ENCODE measurements at regions not wholly inside any gene's neighbourhood (a gene's known extent, or its start where the extent isn't known, plus 50 kb on each side); places are given as distances from the start of the nearest gene placed in this dataset.

GRCh38 chr2:7309582-7309981, 392.4 kb downstream of the RNF144A start:
- Mint-ChIP-seq H3K27me3 (ENCODE audit: insufficient read depth) (peaks cover 4% of the 10 kb centered on the region), H3K4me1 (no peaks in the 10 kb centered on the region), H3K4me3 (no peak overlapping the region), H3K27ac (no peak overlapping the region), H3K36me3 (ENCODE audit: low read depth) (no peaks in the 10 kb centered on the region), H3K9me3 (no peaks in the 10 kb centered on the region)
- no peak for DNase-seq
- no peaks in the 10 kb centered on the region for H3K27me3 ChIP-seq (ENCODE audit: control insufficient read depth, insufficient read depth, low read length, poor library complexity, severe bottlenecking)
- no peaks in the 10 kb centered on the region for H3K4me1 ChIP-seq (ENCODE audit: control insufficient read depth, insufficient read depth, low read length)
- H3K9me3 ChIP-seq (ENCODE audit: control insufficient read depth, low read length), result no peaks in the 10 kb centered on the region
- no peak overlapping the region for H3K9ac ChIP-seq (ENCODE audit: extremely low read depth, low read length, poor library complexity, severe bottlenecking)
- no peaks in the 10 kb centered on the region for H3K36me3 ChIP-seq (ENCODE audit: control insufficient read depth, insufficient read depth, low read length)
- TF ChIP-seq, protein P1, sequence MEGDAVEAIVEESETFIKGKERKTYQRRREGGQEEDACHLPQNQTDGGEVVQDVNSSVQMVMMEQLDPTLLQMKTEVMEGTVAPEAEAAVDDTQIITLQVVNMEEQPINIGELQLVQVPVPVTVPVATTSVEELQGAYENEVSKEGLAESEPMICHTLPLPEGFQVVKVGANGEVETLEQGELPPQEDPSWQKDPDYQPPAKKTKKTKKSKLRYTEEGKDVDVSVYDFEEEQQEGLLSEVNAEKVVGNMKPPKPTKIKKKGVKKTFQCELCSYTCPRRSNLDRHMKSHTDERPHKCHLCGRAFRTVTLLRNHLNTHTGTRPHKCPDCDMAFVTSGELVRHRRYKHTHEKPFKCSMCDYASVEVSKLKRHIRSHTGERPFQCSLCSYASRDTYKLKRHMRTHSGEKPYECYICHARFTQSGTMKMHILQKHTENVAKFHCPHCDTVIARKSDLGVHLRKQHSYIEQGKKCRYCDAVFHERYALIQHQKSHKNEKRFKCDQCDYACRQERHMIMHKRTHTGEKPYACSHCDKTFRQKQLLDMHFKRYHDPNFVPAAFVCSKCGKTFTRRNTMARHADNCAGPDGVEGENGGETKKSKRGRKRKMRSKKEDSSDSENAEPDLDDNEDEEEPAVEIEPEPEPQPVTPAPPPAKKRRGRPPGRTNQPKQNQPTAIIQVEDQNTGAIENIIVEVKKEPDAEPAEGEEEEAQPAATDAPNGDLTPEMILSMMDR (conservative IDR thresholded peaks at IDR 0.05), result no peak
- no peak overlapping the region for H3K4me3 ChIP-seq (ENCODE audit: low read length)
- no peak overlapping the region for H3K27ac ChIP-seq (ENCODE audit: low read depth, low read length)
- WGBS, 2 experiments (ENCODE audit: insufficient coverage in 1 of 2, insufficient read length in 1 of 2), result 91 to 93% methylated on average over 5 to 6 of the region's 6 CpGs

- H3K36me3 Mint-ChIP-seq (ENCODE audit: low read depth), result no peaks in the 10 kb centered on the region
Measured at GRCh38 chr2:7324706-7325105, 407.5 kb downstream of the RNF144A start.

GRCh38 chr2:7325186-7325585, 408.0 kb downstream of the RNF144A start:
- no peak overlapping the region for H3K27ac ChIP-seq (ENCODE audit: low read depth, low read length)
- peak overlapping the region; percentile 39 for H3K4me3 Mint-ChIP-seq
- WGBS, 2 experiments (ENCODE audit: insufficient coverage in 1 of 2, insufficient read length in 1 of 2), result 80% methylated on average over 3 to 4 of the region's 4 CpGs
- no peaks in the 10 kb centered on the region for H3K9me3 Mint-ChIP-seq
- no peaks in the 10 kb centered on the region for H3K9me3 ChIP-seq (ENCODE audit: control insufficient read depth, low read length)
- H3K36me3 Mint-ChIP-seq (ENCODE audit: low read depth), result no peaks in the 10 kb centered on the region
- H3K4me1 Mint-ChIP-seq, result peaks cover 54% of the 10 kb centered on the region
- H3K4me1 ChIP-seq (ENCODE audit: control insufficient read depth, insufficient read depth, low read length), result peaks cover 13% of the 10 kb centered on the region
- H3K9ac ChIP-seq (ENCODE audit: extremely low read depth, low read length, poor library complexity, severe bottlenecking), result no peak overlapping the region
- H3K27ac Mint-ChIP-seq, result peak overlapping the region; percentile 64
- H3K4me3 ChIP-seq (ENCODE audit: low read length), result no peak overlapping the region
- peaks cover 34% of the 10 kb centered on the region for H3K27me3 ChIP-seq (ENCODE audit: control insufficient read depth, insufficient read depth, low read length, poor library complexity, severe bottlenecking)
- H3K36me3 ChIP-seq (ENCODE audit: control insufficient read depth, insufficient read depth, low read length), result no peaks in the 10 kb centered on the region
- TF ChIP-seq, protein P1 (conservative IDR thresholded peaks at IDR 0.05), result no peak
- DNase-seq, result peak; percentile 72
- H3K27me3 Mint-ChIP-seq (ENCODE audit: insufficient read depth), result peaks cover 87% of the 10 kb centered on the region

More at GRCh38 chr2:7324706-7325105, 407.5 kb downstream of the RNF144A start:
- peaks cover 54% of the 10 kb centered on the region for H3K4me1 Mint-ChIP-seq
- no peaks in the 10 kb centered on the region for H3K9me3 ChIP-seq (ENCODE audit: control insufficient read depth, low read length)
- H3K4me3 ChIP-seq (ENCODE audit: low read length), result no peak overlapping the region
- H3K4me3 Mint-ChIP-seq, result peak overlapping the region; percentile 39
- H3K27me3 ChIP-seq (ENCODE audit: control insufficient read depth, insufficient read depth, low read length, poor library complexity, severe bottlenecking), result peaks cover 34% of the 10 kb centered on the region
- H3K27ac ChIP-seq (ENCODE audit: low read depth, low read length), result no peak overlapping the region
- peaks cover 13% of the 10 kb centered on the region for H3K4me1 ChIP-seq (ENCODE audit: control insufficient read depth, insufficient read depth, low read length)
- peaks cover 87% of the 10 kb centered on the region for H3K27me3 Mint-ChIP-seq (ENCODE audit: insufficient read depth)
- H3K27ac Mint-ChIP-seq, result no peak overlapping the region
- peak; percentile 77 for DNase-seq
- H3K9ac ChIP-seq (ENCODE audit: extremely low read depth, low read length, poor library complexity, severe bottlenecking), result no peak overlapping the region
- no peaks in the 10 kb centered on the region for H3K36me3 ChIP-seq (ENCODE audit: control insufficient read depth, insufficient read depth, low read length)
- no peaks in the 10 kb centered on the region for H3K9me3 Mint-ChIP-seq
- WGBS, 2 experiments (ENCODE audit: insufficient coverage in 1 of 2, insufficient read length in 1 of 2), result 66 to 89% methylated on average over 23 to 24 of the region's 24 CpGs
- TF ChIP-seq, protein P1 (conservative IDR thresholded peaks at IDR 0.05), result no peak

Measured in endodermal cell (in vitro differentiated cells).